ENCODE measurements at regions not wholly inside any gene's neighbourhood (a gene's known extent, or its start where the extent isn't known, plus 50 kb on each side); places are given as distances from the start of the nearest gene placed in this dataset.

DNA sequence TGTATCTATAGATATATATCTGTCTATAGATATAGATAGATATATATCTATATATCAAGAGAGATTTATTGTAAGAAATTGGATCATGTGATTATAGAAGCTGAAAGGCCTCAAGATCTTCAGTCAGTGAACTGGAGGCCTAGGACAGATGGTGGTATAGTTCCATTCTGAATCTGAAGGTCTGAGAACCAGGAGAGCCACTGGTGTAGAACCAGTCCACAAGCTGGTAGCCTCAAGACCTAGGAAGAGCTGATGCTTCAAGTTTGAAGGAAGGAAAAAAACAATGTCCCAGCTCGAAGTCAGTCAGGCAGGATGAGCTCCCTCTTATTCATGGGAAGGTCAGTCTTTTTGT lies 213.2 kb upstream of the JUN start:
- DNase-seq (ENCODE audit: low read depth in 1 of 2, low spot score in 1 of 2) = no peak

DNA sequence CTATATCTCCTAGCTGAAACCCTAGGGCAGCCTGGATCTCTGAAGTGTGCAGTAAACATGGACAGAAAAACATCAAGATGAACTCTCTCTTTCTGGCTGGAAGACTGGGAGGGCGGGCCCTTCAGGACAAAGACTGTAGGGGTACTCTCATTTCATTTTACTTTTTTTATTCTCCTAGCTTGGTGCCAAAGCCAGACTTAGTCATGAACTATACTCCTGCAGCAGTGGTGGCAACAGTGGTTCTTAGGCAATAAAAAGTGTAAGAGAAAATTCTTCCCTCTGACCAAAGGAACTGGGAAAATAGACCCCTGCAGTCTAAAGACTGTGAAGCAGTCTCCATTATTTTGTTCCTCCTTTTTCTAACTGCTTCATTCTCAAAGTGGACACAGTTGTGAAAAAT lies 213.8 kb upstream of the JUN start:
- no peak for DNase-seq (ENCODE audit: low read depth in 1 of 2, low spot score in 1 of 2)

DNA sequence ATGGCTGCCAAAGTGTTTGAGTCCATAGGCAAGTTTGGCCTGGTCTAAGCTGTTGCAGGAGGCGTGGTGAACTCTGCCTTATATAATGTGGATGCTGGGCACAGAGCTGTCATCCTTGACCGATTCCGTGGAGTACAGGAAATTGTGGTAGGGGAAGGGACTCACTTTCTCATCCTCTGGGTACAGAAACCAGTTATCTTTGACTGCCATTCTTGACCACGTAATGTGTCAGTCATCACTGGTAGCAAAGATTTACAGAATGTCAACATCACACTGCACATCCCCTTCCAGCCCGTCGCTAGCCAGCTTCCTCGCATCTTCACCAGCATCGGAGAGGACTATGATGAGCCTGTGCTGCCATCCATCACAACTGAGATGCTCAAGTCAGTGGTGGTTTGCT lies 215.8 kb upstream of the JUN start:
- DNase-seq (ENCODE audit: low read depth in 1 of 2, low spot score in 1 of 2) = no peak

DNA sequence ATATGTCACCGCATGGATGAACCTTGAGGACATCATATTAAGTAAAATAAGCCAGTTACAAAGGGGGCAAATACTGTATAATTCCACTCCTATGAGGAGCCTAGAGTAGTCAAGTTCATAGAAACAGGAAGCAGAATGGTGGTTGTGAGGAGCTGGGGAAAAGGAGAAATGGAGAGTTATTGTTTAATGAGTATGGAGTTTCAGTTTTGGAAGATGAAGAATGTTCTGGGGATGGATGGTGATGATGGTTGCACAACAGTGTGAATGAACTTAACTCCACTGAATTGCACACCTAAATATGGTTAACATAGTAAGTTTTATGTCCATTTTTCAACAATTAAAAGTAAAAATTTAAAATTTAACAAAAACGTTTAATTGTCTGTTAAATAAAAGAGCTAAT lies 220.9 kb upstream of the JUN start:
- no peak for DNase-seq (ENCODE audit: low read depth in 1 of 2, low spot score in 1 of 2)

DNA sequence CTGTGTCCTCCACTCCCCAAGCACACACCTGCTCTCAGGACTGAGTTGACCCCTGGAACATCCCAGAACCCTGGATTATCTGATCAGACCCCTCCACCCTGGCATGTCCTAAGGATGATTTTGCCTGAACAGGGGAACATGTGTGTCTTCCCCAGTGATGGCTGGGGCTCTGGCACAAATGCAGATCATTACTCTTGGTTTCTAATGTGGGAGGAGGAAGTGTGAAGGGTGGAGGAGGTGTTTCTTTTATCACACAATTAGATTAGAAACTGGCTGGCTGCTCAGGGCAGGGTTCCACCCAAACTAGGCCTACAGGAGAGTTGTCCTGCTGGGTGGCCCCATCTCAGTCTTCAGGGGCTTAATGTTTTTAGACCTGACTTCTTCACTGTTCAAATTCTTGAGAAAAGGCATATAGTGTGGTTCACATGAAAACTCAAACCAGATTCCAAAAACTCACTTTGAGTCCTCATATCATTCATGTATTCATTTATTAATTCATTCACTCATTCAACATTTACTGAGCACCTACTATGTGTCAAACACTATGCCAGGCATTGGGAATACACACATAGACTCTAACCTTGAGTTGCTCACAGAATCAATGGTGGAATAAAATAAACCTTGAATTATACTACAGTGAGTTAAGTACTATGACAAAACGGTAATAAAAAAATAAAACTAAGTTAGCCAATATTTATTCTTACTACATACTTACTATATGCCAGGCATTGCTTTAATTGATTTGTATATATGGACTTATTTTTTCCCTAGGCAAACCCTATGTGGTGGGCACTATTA lies 221.8 kb upstream of the JUN start:
- no peak for DNase-seq (ENCODE audit: low read depth in 1 of 2, low spot score in 1 of 2)

DNA sequence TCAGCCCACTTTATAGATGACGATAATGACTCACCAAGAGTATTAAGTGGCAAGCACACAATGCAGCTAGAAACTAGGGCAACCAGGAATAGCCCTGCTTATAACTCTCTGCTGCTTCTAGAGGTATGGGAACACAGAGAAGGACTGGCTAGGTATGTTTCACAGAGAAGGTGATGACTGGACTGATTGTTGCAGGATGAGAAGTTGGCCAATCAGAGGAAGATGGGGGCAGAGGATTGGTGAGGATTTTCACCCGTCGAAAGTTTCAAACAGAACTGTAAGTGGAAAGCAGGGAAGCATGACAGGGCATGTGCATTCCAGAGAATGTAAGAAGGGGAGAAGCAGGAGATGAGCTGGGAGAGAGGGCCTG lies 222.4 kb upstream of the JUN start:
- DNase-seq (ENCODE audit: low read depth in 1 of 2, low spot score in 1 of 2) = no peak

DNA sequence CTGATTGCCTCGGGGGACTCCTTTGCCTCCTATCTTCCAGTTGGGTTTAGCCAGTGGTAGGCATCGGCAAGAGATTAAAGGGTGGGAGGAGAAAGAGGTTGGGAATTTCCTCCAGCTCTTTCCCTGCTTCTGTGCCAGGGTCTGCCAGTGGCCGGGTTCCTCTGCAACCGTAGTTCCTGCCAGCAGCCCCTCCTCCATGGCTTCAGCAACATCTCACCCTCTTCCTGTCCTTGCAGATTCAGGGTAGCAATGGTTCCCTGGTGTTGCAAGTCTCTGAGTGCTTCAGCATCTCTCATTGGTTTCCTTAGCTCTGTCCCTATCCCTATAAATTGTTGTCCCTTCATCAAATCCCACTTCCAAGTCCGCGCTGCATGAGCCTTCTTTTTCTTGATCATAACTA lies 223.1 kb upstream of the JUN start:
- DNase-seq (ENCODE audit: low read depth in 1 of 2, low spot score in 1 of 2) = no peak

DNA sequence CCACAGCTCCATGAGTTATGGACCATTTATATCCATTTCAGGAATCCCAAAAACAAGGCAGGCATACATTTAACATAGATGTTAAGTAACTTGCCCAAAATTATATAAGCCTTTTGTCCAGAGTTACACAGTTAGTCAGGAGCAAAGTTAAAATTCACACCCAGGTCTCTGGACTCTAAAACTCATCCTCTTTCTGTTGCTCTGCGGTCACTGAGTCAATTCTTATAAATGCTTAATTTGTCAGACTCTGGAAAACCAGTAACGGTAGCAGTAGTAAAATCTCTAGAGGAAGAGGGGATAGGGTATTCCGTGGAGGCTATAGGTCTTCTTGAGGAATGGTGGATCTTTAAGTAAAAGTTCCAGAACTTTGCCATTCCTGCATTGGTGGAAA lies 223.6 kb upstream of the JUN start:
- no peak for DNase-seq (ENCODE audit: low read depth in 1 of 2, low spot score in 1 of 2)

DNA sequence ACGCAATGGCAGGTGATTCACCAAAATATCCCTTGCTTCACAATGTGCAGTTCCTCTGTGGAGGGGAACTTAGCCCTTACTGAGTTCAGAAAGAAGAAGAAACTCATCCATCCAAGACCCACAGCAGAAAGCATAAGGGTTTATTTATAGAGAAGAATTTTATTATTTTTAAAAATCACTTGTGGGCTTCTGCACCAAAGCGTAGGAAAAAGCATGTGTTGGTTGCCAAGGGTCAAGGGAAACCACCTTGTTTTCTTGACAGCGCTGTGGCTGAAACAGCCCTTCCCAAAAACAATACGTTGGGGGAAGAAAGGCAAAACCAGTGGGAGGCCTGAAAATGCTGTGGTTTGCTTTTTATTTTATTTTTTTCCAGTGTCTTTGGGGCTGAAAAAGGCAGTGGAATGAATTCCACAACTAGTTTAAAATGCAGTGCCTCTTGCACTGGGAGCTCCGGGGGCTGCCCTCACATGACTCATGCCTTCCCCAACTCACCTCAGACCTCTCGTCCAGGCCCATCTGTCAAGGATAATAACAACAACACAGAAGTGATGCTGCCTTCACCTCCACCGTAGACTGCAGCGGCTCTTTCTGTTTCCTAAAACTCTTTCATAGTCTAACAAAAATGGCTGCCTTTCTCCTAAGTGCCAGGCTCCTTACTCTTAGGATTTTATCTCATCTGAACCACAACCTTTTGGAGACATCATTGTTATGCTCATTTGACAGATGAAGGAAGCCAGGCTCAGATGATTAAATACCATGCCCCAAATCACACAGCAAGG lies 224.2 kb upstream of the JUN start:
- no peak for DNase-seq (ENCODE audit: low read depth in 1 of 2, low spot score in 1 of 2)

DNA sequence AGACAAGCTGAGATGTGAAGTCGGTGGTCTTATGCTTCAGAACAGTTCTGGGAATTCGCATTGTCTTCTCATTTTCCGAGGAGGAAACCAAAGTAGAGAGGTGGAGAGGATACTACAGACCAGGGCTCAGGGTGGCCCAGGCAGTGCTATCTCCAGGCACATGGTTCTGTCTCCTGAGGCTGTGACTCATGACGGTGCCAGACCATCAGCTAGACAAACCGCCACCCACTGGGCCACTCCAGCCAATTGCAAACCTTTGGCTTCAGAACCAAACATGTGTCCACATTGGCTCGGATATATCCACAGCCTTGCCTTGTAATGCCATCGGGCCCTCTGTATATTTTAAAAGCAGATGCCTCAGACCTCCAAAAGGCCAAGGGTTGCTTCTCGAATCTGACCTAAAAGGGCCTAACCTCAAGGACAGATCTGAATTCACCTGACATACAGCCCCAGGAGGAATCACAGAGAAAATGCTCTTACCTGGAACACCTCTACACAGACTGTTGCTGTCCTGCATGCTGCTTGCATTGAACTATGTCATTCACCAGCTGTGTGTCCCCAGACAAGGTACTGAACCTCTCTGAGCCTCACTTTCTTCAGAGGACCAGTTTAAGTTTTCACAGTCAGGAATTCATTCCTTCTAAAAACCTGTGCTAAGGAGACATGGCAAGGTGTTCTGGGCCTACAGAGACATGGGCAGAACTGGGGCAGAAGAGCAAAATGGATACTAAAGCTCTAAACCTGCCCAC lies 224.9 kb upstream of the JUN start:
- DNase-seq (ENCODE audit: low read depth in 1 of 2, low spot score in 1 of 2) = no peak

DNA sequence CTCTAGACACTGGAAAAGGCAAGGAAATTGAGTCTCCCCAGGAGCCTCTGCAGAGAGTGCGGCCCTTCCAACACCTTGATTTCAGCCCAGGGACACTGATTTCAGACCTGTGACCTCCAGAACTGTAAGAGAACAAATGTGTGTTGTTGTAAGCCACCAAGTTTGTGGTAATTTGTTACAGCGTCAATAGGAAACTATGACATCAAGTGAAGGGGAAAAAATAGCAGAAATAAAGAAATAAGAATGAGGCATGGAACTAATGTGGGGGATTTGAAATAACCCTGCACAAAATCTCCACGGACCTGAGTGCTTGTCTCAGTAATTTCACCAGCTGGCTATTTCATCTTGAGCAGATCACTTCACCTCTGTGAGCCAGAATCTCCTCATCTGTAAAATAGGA lies 227.8 kb upstream of the JUN start:
- DNase-seq (ENCODE audit: low read depth in 1 of 2, low spot score in 1 of 2) = no peak

DNA sequence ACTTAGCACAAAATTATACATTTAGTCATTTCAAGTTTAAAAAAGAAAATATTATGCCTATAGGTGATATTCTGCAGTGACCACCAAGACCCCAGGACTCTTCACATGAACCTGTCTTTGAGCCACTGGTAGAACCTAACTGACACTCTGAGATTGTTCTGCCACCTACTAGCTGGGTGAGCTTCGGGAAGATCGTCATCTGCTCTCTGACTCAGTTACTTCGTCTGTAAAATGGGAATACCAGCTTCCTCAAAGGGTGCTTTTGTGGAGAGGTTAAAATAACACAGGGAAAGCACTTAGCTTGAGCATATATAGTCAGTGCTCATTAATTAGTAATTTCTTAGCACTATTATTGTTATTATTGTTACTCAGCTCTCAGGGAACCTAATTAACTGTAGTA lies 228.5 kb upstream of the JUN start:
- DNase-seq (ENCODE audit: low read depth in 1 of 2, low spot score in 1 of 2) = no peak

DNA sequence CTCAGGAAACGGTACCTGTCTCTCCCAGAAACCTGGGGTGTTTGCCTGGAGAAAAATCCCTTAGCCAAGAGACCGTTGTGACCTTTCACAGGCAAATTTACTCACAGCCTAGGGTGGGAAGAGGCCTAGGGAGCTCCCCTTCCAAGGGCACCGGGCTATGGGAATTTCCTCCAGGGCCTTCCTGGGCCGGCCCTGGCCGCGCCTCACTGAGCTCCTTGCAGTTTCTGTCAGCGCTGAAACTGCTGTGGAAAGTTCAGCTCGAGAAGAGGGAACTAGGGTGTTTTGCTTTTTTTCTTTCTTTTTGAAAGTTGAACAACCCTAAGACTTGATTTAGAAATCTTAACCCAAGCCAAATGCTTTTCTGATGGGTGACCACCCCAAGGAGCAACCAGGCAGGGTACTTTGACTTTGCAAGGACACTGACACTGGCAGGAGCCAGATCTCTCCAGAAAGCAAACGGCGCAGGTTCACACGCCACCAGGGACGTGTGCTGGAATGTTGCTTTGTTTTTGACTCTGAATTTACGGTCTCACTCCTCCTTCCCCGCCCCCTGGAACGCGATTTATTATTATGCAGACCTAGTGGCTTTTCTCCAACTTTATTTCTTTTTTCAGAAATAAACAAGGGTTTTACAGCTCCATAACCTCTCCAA lies 229.6 kb upstream of the JUN start:
- DNase-seq (ENCODE audit: low read depth in 1 of 2, low spot score in 1 of 2) = no peak

DNA sequence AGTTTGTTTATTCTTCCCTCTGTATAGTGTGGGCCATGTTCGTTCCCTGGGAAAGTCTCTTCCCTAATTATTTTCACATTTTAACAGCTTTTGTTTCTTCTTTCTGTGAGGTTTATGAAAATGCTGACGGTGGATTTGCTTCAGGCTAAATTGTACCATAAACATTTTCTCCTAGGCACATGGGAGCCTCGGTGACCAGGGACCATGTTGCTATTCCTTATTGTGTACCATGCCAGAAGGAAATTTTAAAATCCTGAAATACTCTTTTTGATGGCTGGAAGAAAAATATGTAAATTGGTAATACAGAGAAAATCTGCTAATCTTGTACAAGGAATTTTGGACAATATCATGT lies 230.1 kb upstream of the JUN start:
- no peak for DNase-seq (ENCODE audit: low read depth in 1 of 2, low spot score in 1 of 2)

DNA sequence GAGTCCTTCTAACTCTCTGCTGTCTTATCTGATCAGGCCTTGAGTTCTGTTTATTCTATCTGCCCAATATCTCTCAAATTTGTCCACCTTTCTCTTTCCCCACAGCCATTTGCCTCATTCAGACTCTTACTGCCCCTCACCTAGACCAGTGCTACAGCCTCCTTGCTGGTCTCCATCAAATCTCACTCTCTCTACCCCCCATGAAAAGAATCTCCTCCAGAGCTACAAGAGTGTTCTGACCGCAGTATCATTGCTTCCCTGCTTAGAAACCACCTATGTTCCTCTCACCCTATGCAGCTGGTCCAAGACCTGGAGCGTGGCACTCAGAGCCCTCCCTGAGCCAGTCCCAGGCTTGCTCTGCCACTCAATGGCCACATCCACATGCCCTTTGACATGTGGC lies 231.0 kb upstream of the JUN start:
- DNase-seq (ENCODE audit: low read depth in 1 of 2, low spot score in 1 of 2) = no peak

DNA sequence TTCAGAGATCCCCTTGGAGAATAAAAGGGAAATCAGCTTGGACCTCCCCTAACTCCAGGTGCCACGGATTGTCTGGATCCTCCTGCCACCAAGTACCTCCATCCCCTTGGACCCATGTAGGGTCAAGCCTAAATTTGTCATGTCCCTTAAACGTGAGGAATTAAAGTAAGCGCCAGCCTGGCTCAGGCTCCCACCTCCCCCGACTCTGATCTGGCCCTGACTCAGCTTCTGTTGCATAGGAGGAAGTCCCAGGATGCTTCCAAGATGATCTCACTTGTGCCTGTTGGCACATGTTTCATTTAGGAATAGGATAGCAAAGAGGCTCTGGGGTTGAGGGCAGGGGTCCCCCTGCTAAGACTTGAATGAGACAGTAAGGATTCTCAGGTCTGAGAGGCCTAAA lies 231.9 kb upstream of the JUN start:
- DNase-seq (ENCODE audit: low read depth in 1 of 2, low spot score in 1 of 2) = no peak

DNA sequence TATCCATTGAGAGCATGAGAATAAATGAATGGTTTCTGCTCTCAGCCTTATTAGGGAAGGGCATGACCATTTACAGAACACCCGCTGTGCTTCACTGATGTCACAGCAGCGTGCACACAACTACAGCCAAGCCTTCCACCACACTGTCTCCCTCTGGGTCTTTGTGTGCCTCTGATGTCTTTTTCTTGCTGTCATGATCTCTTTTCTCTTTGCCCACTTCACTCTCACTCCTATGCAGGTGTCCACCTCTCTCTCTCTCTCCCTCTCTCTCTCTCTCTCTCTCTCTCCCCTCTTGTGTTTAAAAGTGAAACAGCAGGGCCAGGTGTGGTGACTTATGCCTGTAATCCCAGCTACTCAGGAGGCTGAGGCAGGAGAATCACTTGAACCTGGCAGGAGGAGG lies 232.5 kb upstream of the JUN start:
- no peak for DNase-seq (ENCODE audit: low read depth in 1 of 2, low spot score in 1 of 2)

DNA sequence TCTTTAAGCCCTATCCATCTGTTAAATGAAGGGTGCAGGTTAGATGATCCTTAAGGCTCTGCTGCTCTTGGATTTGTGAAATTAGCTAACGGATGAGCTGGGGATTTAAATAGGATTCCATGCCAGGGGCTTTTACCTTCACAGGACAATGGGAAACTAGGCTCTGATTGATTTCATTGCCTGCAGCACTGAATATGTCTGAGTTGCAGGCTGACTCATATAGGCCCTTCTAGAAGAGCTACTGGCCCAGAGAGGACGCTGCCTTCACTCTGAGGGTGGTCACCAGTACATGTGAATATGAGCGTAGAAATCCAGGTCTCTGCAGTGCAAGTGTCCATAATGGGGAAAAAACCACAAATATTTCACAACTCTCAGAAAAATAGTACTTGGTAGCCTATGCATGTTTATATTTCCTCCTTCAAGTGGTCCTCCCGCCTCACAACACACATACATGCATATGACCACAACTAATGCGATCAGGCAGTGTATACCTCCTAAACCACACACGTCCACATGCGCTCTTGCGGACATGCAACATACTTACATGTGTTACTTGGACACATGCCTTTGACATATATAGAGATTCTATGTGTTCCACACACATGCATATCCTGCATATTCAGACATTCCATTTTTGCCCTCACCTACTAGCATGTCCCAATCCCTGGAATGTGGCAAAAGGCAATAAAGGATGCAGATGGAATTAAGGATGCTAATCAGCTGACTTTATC lies 233.8 kb upstream of the JUN start:
- no peak for DNase-seq (ENCODE audit: low read depth in 1 of 2, low spot score in 1 of 2)

DNA sequence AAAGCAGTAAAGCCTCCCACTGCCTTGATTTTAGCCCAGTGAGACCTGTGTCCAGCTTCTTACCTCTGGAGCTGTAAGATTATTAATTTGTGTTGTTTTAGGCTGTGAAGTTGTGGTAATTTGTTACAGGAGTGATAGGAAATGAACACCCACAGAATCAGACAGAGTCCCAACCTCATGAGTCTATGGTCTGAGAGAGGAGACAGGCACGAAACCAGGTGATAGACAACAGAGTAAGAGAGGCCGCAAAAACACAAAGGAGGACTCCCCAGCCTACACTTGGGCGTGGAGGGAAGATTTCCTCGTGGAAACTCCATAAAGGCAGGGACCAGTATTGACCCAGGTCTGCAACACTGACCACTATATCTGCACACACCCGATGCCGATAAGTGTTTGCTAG lies 234.6 kb upstream of the JUN start:
- no peak for DNase-seq (ENCODE audit: low read depth in 1 of 2, low spot score in 1 of 2)

DNA sequence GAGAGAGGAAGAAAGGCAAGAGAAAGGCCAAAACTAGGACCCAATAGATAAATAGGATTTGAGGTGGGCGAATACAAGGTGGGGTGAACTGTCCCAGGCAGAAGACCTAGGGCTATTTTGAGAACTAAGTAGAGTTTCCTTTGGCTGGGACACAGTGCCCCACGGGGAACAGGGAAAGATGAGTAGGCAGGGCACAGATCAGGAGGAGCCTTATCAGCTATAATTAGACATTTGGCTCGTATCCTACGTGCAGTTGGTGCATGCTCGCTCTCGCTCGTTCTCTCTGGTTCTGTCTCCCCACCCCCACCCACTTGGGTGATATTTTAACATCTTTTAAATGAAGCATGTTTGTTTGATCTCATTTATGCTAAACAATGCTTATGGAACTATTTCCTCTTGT lies 235.0 kb upstream of the JUN start:
- no peak for DNase-seq (ENCODE audit: low read depth in 1 of 2, low spot score in 1 of 2)

All from stimulated activated CD4-positive, alpha-beta T cell treated with anti-CD3 and anti-CD28 coated beads, Interleukin-15, amount 100 ng/mL, for 1 hour (primary cell).